MM.1S (cell line): ENCODE measurements at regions not wholly inside any gene's neighbourhood (a gene's known extent, or its start where the extent isn't known, plus 50 kb on each side); places are given as distances from the start of the nearest gene placed in this dataset.

Source experiments
- DNase-seq: peaks from one replicate; pipeline ENCODE4 v3.0.0-alpha.2; 2015
- H2AFZ ChIP-seq: fragments of 300-600 bp; sonication (generic); 2 replicates; pipeline ENCODE4 v1.6.0; 2016; ENCODE audit warnings: antibody characterized with exemption, low read length
- H3F3A ChIP-seq: fragments of 300-600 bp; sonication (generic); 2 replicates; pipeline ENCODE4 v1.6.1; 2016; ENCODE audit warnings: mild to moderate bottlenecking, antibody characterized with exemption, low read length, moderate library complexity, mixed read lengths; ENCODE audit not compliant: insufficient read depth
- H3K27ac ChIP-seq: fragments of 300-600 bp; sonication (generic); 2 replicates; pipeline ENCODE4 v1.5.1; 2016; ENCODE audit warnings: mild to moderate bottlenecking, low read length
- H3K27me3 ChIP-seq: fragments of 300-600 bp; sonication (generic); replicated peaks from 2 replicates; pipeline ENCODE4 v1.6.0; 2016; ENCODE audit warnings: low read length; ENCODE audit not compliant: insufficient read depth
- H3K36me3 ChIP-seq: fragments of 300-600 bp; sonication (generic); replicated peaks from 2 replicates; pipeline ENCODE4 v1.6.1; 2016; ENCODE audit warnings: mild to moderate bottlenecking, low read length, mixed read lengths; ENCODE audit not compliant: insufficient read depth
- H3K4me1 ChIP-seq: fragments of 300-600 bp; sonication (generic); 2 replicates; pipeline ENCODE4 v1.6.1; 2016; ENCODE audit warnings: low read length, mixed read lengths
- H3K4me2 ChIP-seq: fragments of 300-600 bp; sonication (generic); 2 replicates; pipeline ENCODE4 v1.6.0; 2016; ENCODE audit warnings: low read depth, low read length
- H3K4me3 ChIP-seq: fragments of 300-600 bp; sonication (generic); 2 replicates; pipeline ENCODE4 v1.5.1; 2016; ENCODE audit warnings: low read length, mixed read lengths
- H3K79me2 ChIP-seq: fragments of 300-600 bp; sonication (generic); 2 replicates; pipeline ENCODE4 v1.6.1; 2016; ENCODE audit warnings: mixed run types, low read length, mixed read lengths
- H3K9ac ChIP-seq: fragments of 300-600 bp; sonication (generic); 2 replicates; pipeline ENCODE4 v1.6.1; 2016; ENCODE audit warnings: low read length, mixed read lengths
- H3K9me2 ChIP-seq: fragments of 300-600 bp; sonication (generic); replicated peaks from 2 replicates; pipeline ENCODE4 v1.6.1; 2016; ENCODE audit warnings: mild to moderate bottlenecking, low read length, mixed read lengths; ENCODE audit not compliant: insufficient read depth
- H3K9me3 ChIP-seq: fragments of 300-600 bp; sonication (generic); replicated peaks from 2 replicates; pipeline ENCODE4 v1.6.1; 2016; ENCODE audit warnings: mild to moderate bottlenecking, low read length, mixed read lengths; ENCODE audit not compliant: insufficient read depth
- H4K20me1 ChIP-seq: fragments of 300-600 bp; sonication (generic); 2 replicates; pipeline ENCODE4 v1.6.1; 2016; ENCODE audit warnings: mild to moderate bottlenecking, low read length, moderate library complexity, mixed read lengths; ENCODE audit not compliant: insufficient read depth
- EZH2 ChIP-seq: fragments of 300-600 bp; sonication (generic); optimal IDR thresholded peaks from 2 replicates; pipeline ENCODE3; 2017; ENCODE audit warnings: low read depth, mild to moderate bottlenecking, antibody characterized with exemption, low read length, mixed read lengths
- EZH2phosphoT487 ChIP-seq: fragments of 300-600 bp; sonication (generic); IDR thresholded peaks from 2 replicates; pipeline ENCODE4 v1.6.1; 2018; ENCODE audit warnings: antibody characterized with exemption, low read length
- TF ChIP-seq, protein P1 (sequence below): fragments of 300-600 bp; sonication (generic); IDR thresholded peaks from 2 replicates; pipeline ENCODE4 v1.5.1; 2016; ENCODE audit warnings: antibody characterized with exemption, low read length, mixed read lengths

DNA sequence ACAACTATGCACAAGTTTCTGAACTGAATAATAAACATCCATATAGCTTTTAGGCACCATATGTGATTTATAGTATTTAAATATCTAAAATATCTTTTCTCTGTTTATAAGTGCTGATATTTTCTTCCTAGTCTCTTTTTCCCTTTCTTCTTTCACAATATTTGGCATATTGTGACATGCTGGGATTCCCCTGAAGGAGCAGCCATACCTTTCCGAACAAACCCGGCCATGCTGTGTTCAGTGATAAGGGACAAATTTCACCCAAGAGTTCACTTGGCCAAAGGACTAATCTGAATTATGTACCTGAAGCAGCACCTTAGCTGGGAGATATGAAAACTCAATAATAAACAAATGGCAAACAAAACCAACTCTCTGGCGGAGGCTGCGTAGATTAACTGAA lies 250.8 kb downstream of the RDH14 start:
- H3K27ac ChIP-seq, result no peak overlapping the region
- no peaks in the 10 kb centered on the region for H3F3A ChIP-seq
- no peaks in the 10 kb centered on the region for H3K36me3 ChIP-seq
- no peaks in the 10 kb centered on the region for H3K9me3 ChIP-seq
- no peak for DNase-seq
- TF ChIP-seq, protein P1, sequence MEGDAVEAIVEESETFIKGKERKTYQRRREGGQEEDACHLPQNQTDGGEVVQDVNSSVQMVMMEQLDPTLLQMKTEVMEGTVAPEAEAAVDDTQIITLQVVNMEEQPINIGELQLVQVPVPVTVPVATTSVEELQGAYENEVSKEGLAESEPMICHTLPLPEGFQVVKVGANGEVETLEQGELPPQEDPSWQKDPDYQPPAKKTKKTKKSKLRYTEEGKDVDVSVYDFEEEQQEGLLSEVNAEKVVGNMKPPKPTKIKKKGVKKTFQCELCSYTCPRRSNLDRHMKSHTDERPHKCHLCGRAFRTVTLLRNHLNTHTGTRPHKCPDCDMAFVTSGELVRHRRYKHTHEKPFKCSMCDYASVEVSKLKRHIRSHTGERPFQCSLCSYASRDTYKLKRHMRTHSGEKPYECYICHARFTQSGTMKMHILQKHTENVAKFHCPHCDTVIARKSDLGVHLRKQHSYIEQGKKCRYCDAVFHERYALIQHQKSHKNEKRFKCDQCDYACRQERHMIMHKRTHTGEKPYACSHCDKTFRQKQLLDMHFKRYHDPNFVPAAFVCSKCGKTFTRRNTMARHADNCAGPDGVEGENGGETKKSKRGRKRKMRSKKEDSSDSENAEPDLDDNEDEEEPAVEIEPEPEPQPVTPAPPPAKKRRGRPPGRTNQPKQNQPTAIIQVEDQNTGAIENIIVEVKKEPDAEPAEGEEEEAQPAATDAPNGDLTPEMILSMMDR, result no peak
- TF ChIP-seq EZH2phosphoT487 (no peak), EZH2 (no peak)
- H3K4me2 ChIP-seq, result no peak overlapping the region
- no peaks in the 10 kb centered on the region for H3K27me3 ChIP-seq
- H4K20me1 ChIP-seq, result no peaks in the 10 kb centered on the region
- no peaks in the 10 kb centered on the region for H3K79me2 ChIP-seq
- no peaks in the 10 kb centered on the region for H3K4me1 ChIP-seq
- H2AFZ ChIP-seq, result no peak overlapping the region
- no peak overlapping the region for H3K9ac ChIP-seq
- no peaks in the 10 kb centered on the region for H3K9me2 ChIP-seq
- no peak overlapping the region for H3K4me3 ChIP-seq

DNA sequence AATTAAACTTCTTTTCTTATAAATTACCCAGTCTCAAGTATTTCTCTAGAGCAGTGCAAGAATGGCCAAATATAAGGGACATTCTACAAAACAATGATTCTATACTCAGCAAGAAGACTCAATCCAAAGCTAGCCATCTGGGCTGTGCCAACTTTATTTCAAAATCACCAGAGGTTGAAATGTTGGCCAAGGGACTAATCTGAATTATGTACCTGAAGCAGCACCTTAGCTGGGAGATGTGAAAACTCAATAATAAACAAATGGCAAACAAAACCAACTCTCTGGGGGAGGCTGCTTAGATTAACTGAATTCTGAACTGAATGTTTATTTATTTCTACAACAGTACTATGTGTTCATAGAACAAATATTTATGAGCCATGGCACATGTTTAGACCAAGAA lies 251.3 kb downstream of the RDH14 start:
- H3K36me3 ChIP-seq, result no peaks in the 10 kb centered on the region
- H2AFZ ChIP-seq, result no peak overlapping the region
- no peaks in the 10 kb centered on the region for H3K27me3 ChIP-seq
- H3K79me2 ChIP-seq, result no peaks in the 10 kb centered on the region
- H3K9me2 ChIP-seq, result no peaks in the 10 kb centered on the region
- TF ChIP-seq, protein P1, result no peak
- no peak for TF ChIP-seq EZH2
- TF ChIP-seq EZH2phosphoT487, result no peak
- H3K4me2 ChIP-seq, result no peak overlapping the region
- H4K20me1 ChIP-seq, result no peaks in the 10 kb centered on the region
- no peaks in the 10 kb centered on the region for H3F3A ChIP-seq
- DNase-seq, result no peak
- H3K27ac ChIP-seq, result no peak overlapping the region
- no peaks in the 10 kb centered on the region for H3K9me3 ChIP-seq
- H3K9ac ChIP-seq, result no peak overlapping the region
- no peaks in the 10 kb centered on the region for H3K4me1 ChIP-seq
- H3K4me3 ChIP-seq, result no peak overlapping the region

DNA sequence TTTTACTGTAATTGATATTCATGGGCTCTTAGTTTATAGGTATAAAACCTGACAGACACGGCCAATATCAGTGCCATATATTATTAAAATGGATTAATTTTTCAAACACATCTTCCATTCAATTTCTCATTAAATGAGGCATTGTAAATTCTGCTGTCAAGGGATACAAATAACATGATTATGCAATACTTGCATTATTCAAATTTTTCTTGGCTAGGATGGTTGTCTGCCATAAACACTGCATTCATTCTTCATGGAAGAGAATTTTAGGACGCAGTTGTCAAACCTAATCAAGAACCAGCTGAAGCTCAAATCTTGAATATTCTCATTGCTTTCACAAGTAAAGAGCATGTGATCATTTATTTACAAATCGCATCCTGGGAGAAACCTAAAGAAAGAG lies 255.6 kb downstream of the RDH14 start:
- Histone ChIP-seq H4K20me1 (no peaks in the 10 kb centered on the region), H3K4me1 (no peaks in the 10 kb centered on the region), H2AFZ (no peak overlapping the region), H3K9me3 (no peaks in the 10 kb centered on the region), H3K9ac (no peak overlapping the region), H3K4me3 (no peak overlapping the region), H3K27ac (no peak overlapping the region), H3K36me3 (no peaks in the 10 kb centered on the region), H3K79me2 (no peaks in the 10 kb centered on the region), H3K4me2 (no peak overlapping the region), H3K9me2 (no peaks in the 10 kb centered on the region), H3K27me3 (no peaks in the 10 kb centered on the region), H3F3A (no peaks in the 10 kb centered on the region)
- TF ChIP-seq, protein P1, result no peak
- no peak for TF ChIP-seq EZH2phosphoT487
- no peak for TF ChIP-seq EZH2
- DNase-seq, result no peak
